Mesendoderm (in vitro differentiated cells): ENCODE measurements at regions not wholly inside any gene's neighbourhood (a gene's known extent, or its start where the extent isn't known, plus 50 kb on each side); places are given as distances from the start of the nearest gene placed in this dataset.

ENCODE experiments used
- DNase-seq: peaks from one replicate; pipeline ENCODE4 v3.0.0; 2013
- H2AK5ac ChIP-seq: 2 replicates; pipeline ENCODE4 v1.6.1; 2013; ENCODE audit warnings: low read length, inconsistent platforms
- H2BK120ac ChIP-seq: 2 replicates; pipeline ENCODE4 v1.6.1; 2013; ENCODE audit warnings: low read depth, mild to moderate bottlenecking, low read length, moderate library complexity, mixed read lengths
- H2BK15ac ChIP-seq: replicated peaks from 2 replicates; pipeline ENCODE4 v1.6.1; 2013; ENCODE audit warnings: low read depth, mild to moderate bottlenecking, moderate library complexity
- H2BK5ac ChIP-seq: 2 replicates; pipeline ENCODE4 v1.6.1; 2013; ENCODE audit warnings: low read length, inconsistent platforms
- H3K18ac ChIP-seq: 2 replicates; pipeline ENCODE4 v1.6.1; 2013; ENCODE audit warnings: mild to moderate bottlenecking, low read length, mixed read lengths
- H3K23ac ChIP-seq: one replicate; pipeline ENCODE4 v1.6.1; 2013; ENCODE audit warnings: low read length
- H3K27ac ChIP-seq: 2 replicates; pipeline ENCODE4 v1.5.1; 2013; ENCODE audit warnings: low read depth, mild to moderate bottlenecking, inconsistent platforms, low read length, moderate library complexity
- H3K27me3 ChIP-seq: 2 replicates; pipeline ENCODE4 v1.6.1; 2013; ENCODE audit warnings: low read length, control low read depth, mild to moderate bottlenecking, inconsistent platforms; ENCODE audit not compliant: insufficient read depth, poor library complexity
- H3K36me3 ChIP-seq: 2 replicates; pipeline ENCODE4 v1.6.1; 2013; ENCODE audit warnings: low read length, inconsistent platforms; ENCODE audit not compliant: control insufficient read depth, insufficient read depth
- H3K4ac ChIP-seq: one replicate; pipeline ENCODE4 v1.6.1; 2013; ENCODE audit warnings: low read depth, mild to moderate bottlenecking, low read length, moderate library complexity
- H3K4me1 ChIP-seq: 2 replicates; pipeline ENCODE4 v1.6.1; 2013; ENCODE audit warnings: low read depth, low read length, inconsistent platforms; ENCODE audit not compliant: control insufficient read depth
- H3K4me2 ChIP-seq: 2 replicates; pipeline ENCODE4 v1.6.1; 2013; ENCODE audit warnings: low read length
- H3K4me3 ChIP-seq: 2 replicates; pipeline ENCODE4 v1.5.1; 2013; ENCODE audit warnings: mild to moderate bottlenecking, low read length
- H3K56ac ChIP-seq: one replicate; pipeline ENCODE4 v1.6.1; 2013; ENCODE audit warnings: low read length
- H3K79me1 ChIP-seq: 2 replicates; pipeline ENCODE4 v1.6.1; 2013; ENCODE audit warnings: low read length, inconsistent platforms
- H3K79me2 ChIP-seq: 2 replicates; pipeline ENCODE4 v1.6.1; 2013; ENCODE audit warnings: mild to moderate bottlenecking, low read length; ENCODE audit not compliant: control insufficient read depth, insufficient read depth
- H3K9ac ChIP-seq: 2 replicates; pipeline ENCODE4 v1.6.1; 2013; ENCODE audit warnings: low read length, inconsistent platforms
- H4K5ac ChIP-seq: one replicate; pipeline ENCODE4 v1.6.1; 2013; ENCODE audit warnings: low read length
- H4K8ac ChIP-seq: one replicate; pipeline ENCODE4 v1.6.1; 2013; ENCODE audit warnings: low read depth, mild to moderate bottlenecking, control low read depth, low read length, moderate library complexity
- WGBS: extraction: QIAGEN DNeasy Blood & Tissue Kit; methylation state at CpG from one replicate; pipeline ENCODE4 v1.1.7; 2013; ENCODE audit warnings: low lambda C conversion rate, missing lambda C conversion rate; ENCODE audit not compliant: insufficient coverage; ENCODE audit errors: extremely low coverage; 5-methylcytosine and 5-hydroxymethylcytosine counted together

- H3K27ac ChIP-seq: no peak overlapping the region
- no peak overlapping the region for H3K23ac ChIP-seq
- H4K8ac ChIP-seq: no peak overlapping the region
- H3K27me3 ChIP-seq: no peaks in the 10 kb centered on the region
- no peak overlapping the region for H3K56ac ChIP-seq
- no peaks in the 10 kb centered on the region for H3K4me1 ChIP-seq
- no peak overlapping the region for H3K18ac ChIP-seq
- no peaks in the 10 kb centered on the region for H3K36me3 ChIP-seq
- no peak overlapping the region for H3K4me3 ChIP-seq
- no peak overlapping the region for H2AK5ac ChIP-seq
- no peaks in the 10 kb centered on the region for H3K79me2 ChIP-seq
- H3K79me1 ChIP-seq: no peaks in the 10 kb centered on the region
- H2BK120ac ChIP-seq: no peak overlapping the region
- no peak overlapping the region for H4K5ac ChIP-seq
- no peak overlapping the region for H2BK5ac ChIP-seq
- no peak overlapping the region for H3K4ac ChIP-seq
- H3K9ac ChIP-seq: no peak overlapping the region
- no peak for DNase-seq
- no peak overlapping the region for H3K4me2 ChIP-seq
- H2BK15ac ChIP-seq: no peak overlapping the region
- no CpG with 5 or more reads among the region's 2 CpGs for WGBS
These were observed 101.0 kb upstream of the GGTLC1 start for GRCh38 chr20:24089576-24089975.

- Histone ChIP-seq H2AK5ac (no peak overlapping the region), H3K27me3 (no peaks in the 10 kb centered on the region), H2BK15ac (no peak overlapping the region), H3K27ac (no peak overlapping the region), H3K4me2 (no peak overlapping the region), H3K9ac (no peak overlapping the region), H3K56ac (no peak overlapping the region), H3K79me2 (no peaks in the 10 kb centered on the region), H2BK5ac (no peak overlapping the region), H3K4me1 (no peaks in the 10 kb centered on the region), H3K36me3 (no peaks in the 10 kb centered on the region), H2BK120ac (no peak overlapping the region), H3K18ac (no peak overlapping the region), H4K5ac (no peak overlapping the region), H3K79me1 (no peaks in the 10 kb centered on the region), H3K23ac (no peak overlapping the region), H3K4ac (no peak overlapping the region), H4K8ac (no peak overlapping the region), H3K4me3 (no peak overlapping the region)
- WGBS: no CpG with 5 or more reads among the region's 5 CpGs
- DNase-seq: no peak
These were observed 97.5 kb upstream of the GGTLC1 start for GRCh38 chr20:24086121-24086520.

GRCh38 chr20:24084281-24084680 is 95.7 kb upstream of the GGTLC1 start:
- no peak overlapping the region for H3K4ac ChIP-seq
- H3K27ac ChIP-seq: no peak overlapping the region
- H3K79me1 ChIP-seq: no peaks in the 10 kb centered on the region
- H3K27me3 ChIP-seq: no peaks in the 10 kb centered on the region
- no peak overlapping the region for H3K56ac ChIP-seq
- H3K4me2 ChIP-seq: no peak overlapping the region
- no CpG with 5 or more reads among the region's 3 CpGs for WGBS
- H2BK15ac ChIP-seq: no peak overlapping the region
- no peak overlapping the region for H3K18ac ChIP-seq
- no peaks in the 10 kb centered on the region for H3K4me1 ChIP-seq
- H2AK5ac ChIP-seq: no peak overlapping the region
- no peak overlapping the region for H2BK120ac ChIP-seq
- no peaks in the 10 kb centered on the region for H3K36me3 ChIP-seq
- H4K8ac ChIP-seq: no peak overlapping the region
- H3K4me3 ChIP-seq: no peak overlapping the region
- H2BK5ac ChIP-seq: no peak overlapping the region
- H3K79me2 ChIP-seq: no peaks in the 10 kb centered on the region
- no peak overlapping the region for H3K9ac ChIP-seq
- no peak overlapping the region for H3K23ac ChIP-seq
- no peak overlapping the region for H4K5ac ChIP-seq
- no peak for DNase-seq

GRCh38 chr20:24081077-24081476 is 92.5 kb upstream of the GGTLC1 start:
- Histone ChIP-seq H3K23ac (no peak overlapping the region), H3K56ac (no peak overlapping the region), H2BK120ac (no peak overlapping the region), H4K5ac (no peak overlapping the region), H3K27ac (no peak overlapping the region), H3K4ac (no peak overlapping the region), H3K18ac (no peak overlapping the region), H3K4me2 (no peak overlapping the region), H2AK5ac (no peak overlapping the region), H3K4me1 (no peaks in the 10 kb centered on the region), H3K79me2 (no peaks in the 10 kb centered on the region), H3K9ac (no peak overlapping the region), H3K4me3 (no peak overlapping the region), H3K27me3 (no peaks in the 10 kb centered on the region), H2BK15ac (no peak overlapping the region), H3K36me3 (no peaks in the 10 kb centered on the region), H2BK5ac (no peak overlapping the region), H4K8ac (no peak overlapping the region), H3K79me1 (no peaks in the 10 kb centered on the region)
- no CpG with 5 or more reads among the region's 6 CpGs for WGBS
- no peak for DNase-seq

GRCh38 chr20:24079661-24080412 is 91.3 kb upstream of the GGTLC1 start:
- Histone ChIP-seq H3K4me1 (no peaks in the 10 kb centered on the region), H3K36me3 (no peaks in the 10 kb centered on the region), H3K79me2 (no peaks in the 10 kb centered on the region), H2BK120ac (no peak overlapping the region), H3K79me1 (no peaks in the 10 kb centered on the region), H4K8ac (no peak overlapping the region), H3K23ac (no peak overlapping the region), H3K27ac (no peak overlapping the region), H3K4ac (no peak overlapping the region), H3K27me3 (no peaks in the 10 kb centered on the region), H4K5ac (no peak overlapping the region), H3K56ac (no peak overlapping the region), H2BK5ac (no peak overlapping the region), H3K4me2 (no peak overlapping the region), H3K9ac (no peak overlapping the region), H3K4me3 (no peak overlapping the region), H2BK15ac (no peak overlapping the region), H3K18ac (no peak overlapping the region), H2AK5ac (no peak overlapping the region)
- DNase-seq: no peak
- no CpG with 5 or more reads among the region's 7 CpGs for WGBS

- no peak overlapping the region for H3K18ac ChIP-seq
- no peak overlapping the region for H3K4me3 ChIP-seq
- no peaks in the 10 kb centered on the region for H3K79me1 ChIP-seq
- H3K27me3 ChIP-seq: no peaks in the 10 kb centered on the region
- H3K9ac ChIP-seq: no peak overlapping the region
- no peak overlapping the region for H3K56ac ChIP-seq
- H3K36me3 ChIP-seq: no peaks in the 10 kb centered on the region
- H3K4me1 ChIP-seq: no peaks in the 10 kb centered on the region
- no peak overlapping the region for H2BK5ac ChIP-seq
- no peaks in the 10 kb centered on the region for H3K79me2 ChIP-seq
- H3K4me2 ChIP-seq: no peak overlapping the region
- H2BK120ac ChIP-seq: no peak overlapping the region
- no peak overlapping the region for H3K4ac ChIP-seq
- no peak overlapping the region for H3K23ac ChIP-seq
- H2BK15ac ChIP-seq: no peak overlapping the region
- H3K27ac ChIP-seq: no peak overlapping the region
- no peak overlapping the region for H4K5ac ChIP-seq
- H4K8ac ChIP-seq: no peak overlapping the region
- no peak for DNase-seq
- no peak overlapping the region for H2AK5ac ChIP-seq
These were observed 88.6 kb upstream of the GGTLC1 start for GRCh38 chr20:24077145-24077544.
